ENCODE measurements at regions not wholly inside any gene's neighbourhood (a gene's known extent, or its start where the extent isn't known, plus 50 kb on each side); places are given as distances from the start of the nearest gene placed in this dataset.

DNA sequence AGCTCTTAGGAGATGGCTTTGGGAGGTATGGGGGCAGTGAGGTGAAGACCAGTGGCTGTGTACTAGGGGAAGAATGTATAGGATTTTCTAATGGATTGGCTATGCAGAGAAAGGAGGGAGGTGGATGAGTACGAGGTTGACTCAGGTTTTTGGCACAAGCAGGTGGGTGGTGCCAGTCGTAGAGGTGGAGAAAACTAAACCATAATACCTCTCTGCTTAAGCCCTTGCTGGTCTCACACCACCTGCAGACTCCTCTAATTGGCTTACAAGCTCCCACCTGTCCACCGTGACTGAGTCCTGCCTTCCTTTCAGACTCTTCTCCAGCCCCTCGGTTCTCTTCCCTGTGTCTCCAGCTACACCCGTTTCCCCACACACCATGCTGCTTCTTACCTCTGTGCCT, 521.7 kb upstream of the CLINT1 start:
- intact Hi-C loops (cut with DNase I) = no loop called here
- no peaks in the 10 kb centered on the region for H3K27me3 ChIP-seq
- H3K36me3 ChIP-seq (replicated peaks in 1 of 2) = no peaks in the 10 kb centered on the region
- DNase-seq = no peak
- H3K4me3 ChIP-seq = no peak overlapping the region
- H3K27ac ChIP-seq = no peak overlapping the region
- H3K9me3 ChIP-seq (replicated peaks in 1 of 3) = no peaks in the 10 kb centered on the region
- H3K4me1 ChIP-seq (replicated peaks in 1 of 2) = peaks cover 0 to 16% of the 10 kb centered on the region in 2 donors
- no peak for TF ChIP-seq POLR2A (IDR thresholded peaks at IDR 0.05)
- TF ChIP-seq CTCF (IDR thresholded peaks at IDR 0.05) = no peak
- 72 to 79% (median 74%) methylated on average over 5 of the region's 5 CpGs for WGBS, 4 donors

GRCh38 chr5:158378931-158379330, 520.0 kb upstream of the CLINT1 start:
- Histone ChIP-seq H3K4me3 (no peak overlapping the region), H3K36me3 (replicated peaks in 1 of 2) (no peaks in the 10 kb centered on the region), H3K4me1 (replicated peaks in 1 of 2) (peaks cover 0 to 16% of the 10 kb centered on the region in 2 donors), H3K27me3 (no peaks in the 10 kb centered on the region), H3K9me3 (replicated peaks in 1 of 3) (no peaks in the 10 kb centered on the region), H3K27ac (no peak overlapping the region)
- intact Hi-C loops (cut with DNase I) = no loop called here
- 75 to 97% (median 86%) methylated on average over 4 of the region's 4 CpGs for WGBS, 4 donors
- no peak for DNase-seq
- TF ChIP-seq POLR2A (IDR thresholded peaks at IDR 0.05) = no peak
- TF ChIP-seq CTCF (IDR thresholded peaks at IDR 0.05) = no peak

DNA sequence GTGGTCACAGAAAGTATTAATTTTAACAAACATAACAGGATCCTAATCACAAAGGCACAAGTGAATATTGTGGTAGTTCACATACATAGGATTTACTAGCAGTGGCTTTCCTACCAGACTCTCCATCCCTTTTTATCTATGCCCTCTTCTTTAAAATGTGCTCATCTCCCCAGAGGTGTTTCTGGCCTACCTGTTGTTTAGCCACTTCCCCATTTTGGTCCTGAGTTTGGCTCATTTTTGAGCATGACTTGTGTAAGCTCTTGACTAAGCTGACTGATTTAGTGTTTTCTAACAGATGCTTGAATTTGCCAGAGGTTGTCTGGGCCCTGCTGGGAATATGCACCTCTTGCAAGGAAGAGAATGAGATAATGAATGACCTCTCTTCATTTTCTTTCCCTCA, 517.7 kb upstream of the CLINT1 start:
- Histone ChIP-seq H3K36me3 (replicated peaks in 1 of 2) (no peaks in the 10 kb centered on the region), H3K9me3 (replicated peaks in 1 of 3) (no peaks in the 10 kb centered on the region), H3K4me1 (replicated peaks in 1 of 2) (no peaks in the 10 kb centered on the region), H3K27ac (no peak overlapping the region), H3K27me3 (no peaks in the 10 kb centered on the region), H3K4me3 (no peak overlapping the region)
- TF ChIP-seq POLR2A (IDR thresholded peaks at IDR 0.05) = no peak
- no peak for TF ChIP-seq CTCF (IDR thresholded peaks at IDR 0.05)
- DNase-seq = no peak
- intact Hi-C loops (cut with DNase I) = no loop called here

GRCh38 chr5:158375531-158375930, 516.6 kb upstream of the CLINT1 start:
- TF ChIP-seq CTCF (IDR thresholded peaks at IDR 0.05) = no peak
- TF ChIP-seq POLR2A (IDR thresholded peaks at IDR 0.05) = no peak
- no peaks in the 10 kb centered on the region for H3K27me3 ChIP-seq
- no peaks in the 10 kb centered on the region for H3K4me1 ChIP-seq (replicated peaks in 1 of 2)
- WGBS, 4 donors = 43 to 60% (median 55%) methylated on average over 3 of the region's 3 CpGs
- no peak overlapping the region for H3K27ac ChIP-seq
- H3K4me3 ChIP-seq = no peak overlapping the region
- intact Hi-C loops (cut with DNase I) = no loop called here
- H3K9me3 ChIP-seq (replicated peaks in 1 of 3) = no peaks in the 10 kb centered on the region
- DNase-seq = no peak
- H3K36me3 ChIP-seq (replicated peaks in 1 of 2) = no peaks in the 10 kb centered on the region

All from adrenal gland (tissue), 9 donors.